ENCODE measurements at regions not wholly inside any gene's neighbourhood (a gene's known extent, or its start where the extent isn't known, plus 50 kb on each side); places are given as distances from the start of the nearest gene placed in this dataset.

DNA sequence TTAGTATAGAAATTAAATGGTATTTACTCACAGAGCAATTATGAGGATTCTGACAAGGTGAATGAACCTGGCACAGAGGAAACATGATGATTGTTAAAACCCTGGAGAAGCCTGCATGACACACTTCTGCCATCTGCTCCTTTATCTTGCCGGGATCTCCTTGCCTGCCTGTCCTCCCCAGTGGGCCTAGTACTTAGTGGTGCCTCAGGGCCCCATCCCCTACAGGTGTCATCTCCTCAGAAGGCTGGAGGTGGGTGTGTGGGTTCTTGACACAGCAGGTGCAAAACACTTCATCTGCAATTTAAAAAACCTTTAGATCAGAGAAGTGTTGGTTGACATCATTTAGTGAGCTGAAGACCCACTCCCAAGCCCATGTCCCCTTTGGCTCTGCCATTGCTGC, 261.2 kb downstream of the ADRA2A start:
- BruUV-seq (replicated peaks) = no TSS peak
- H2AFZ ChIP-seq (ENCODE audit: low read depth, low read length) = no peak overlapping the region
- no peaks in the 10 kb centered on the region for H3K36me3 ChIP-seq (ENCODE audit: control insufficient read depth in 2 of 2, extremely low read depth in 1 of 2, insufficient read depth in 2 of 2, low read length in 2 of 2)
- H3K27me3 ChIP-seq (ENCODE audit: control insufficient read depth in 2 of 2, insufficient read depth in 2 of 2, low read length in 2 of 2) = no peaks in the 10 kb centered on the region
- no peaks in the 10 kb centered on the region for H4K20me1 ChIP-seq (replicated peaks; ENCODE audit: control insufficient read depth, extremely low read depth, insufficient read depth, low read length)
- no peak overlapping the region for H3K4me2 ChIP-seq (ENCODE audit: insufficient read depth, low read length)
- H3K4me3 ChIP-seq (replicated peaks in 1 of 3; ENCODE audit: insufficient read depth in 1 of 3, low read depth in 1 of 3, low read length in 3 of 3) = no peak overlapping the region
- FAIRE-seq (no peak), DNase-seq (ENCODE audit: low read depth, low spot score) (no peak)
- no peak overlapping the region for H3K9ac ChIP-seq (replicated peaks; ENCODE audit: extremely low read depth, insufficient read depth, low read length)
- H3K27ac ChIP-seq (ENCODE audit: insufficient read depth, low read depth, low read length) = no peak overlapping the region
- no peak for TF ChIP-seq GATA2 (IDR thresholded peaks at IDR 0.05; ENCODE audit: insufficient read depth, insufficient read length, low read depth, low read length)
- TF ChIP-seq, protein P1, sequence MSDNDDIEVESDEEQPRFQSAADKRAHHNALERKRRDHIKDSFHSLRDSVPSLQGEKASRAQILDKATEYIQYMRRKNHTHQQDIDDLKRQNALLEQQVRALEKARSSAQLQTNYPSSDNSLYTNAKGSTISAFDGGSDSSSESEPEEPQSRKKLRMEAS (IDR thresholded peaks at IDR 0.05; ENCODE audit: insufficient read depth, insufficient read length) = no peak
- TF ChIP-seq, protein P2, sequence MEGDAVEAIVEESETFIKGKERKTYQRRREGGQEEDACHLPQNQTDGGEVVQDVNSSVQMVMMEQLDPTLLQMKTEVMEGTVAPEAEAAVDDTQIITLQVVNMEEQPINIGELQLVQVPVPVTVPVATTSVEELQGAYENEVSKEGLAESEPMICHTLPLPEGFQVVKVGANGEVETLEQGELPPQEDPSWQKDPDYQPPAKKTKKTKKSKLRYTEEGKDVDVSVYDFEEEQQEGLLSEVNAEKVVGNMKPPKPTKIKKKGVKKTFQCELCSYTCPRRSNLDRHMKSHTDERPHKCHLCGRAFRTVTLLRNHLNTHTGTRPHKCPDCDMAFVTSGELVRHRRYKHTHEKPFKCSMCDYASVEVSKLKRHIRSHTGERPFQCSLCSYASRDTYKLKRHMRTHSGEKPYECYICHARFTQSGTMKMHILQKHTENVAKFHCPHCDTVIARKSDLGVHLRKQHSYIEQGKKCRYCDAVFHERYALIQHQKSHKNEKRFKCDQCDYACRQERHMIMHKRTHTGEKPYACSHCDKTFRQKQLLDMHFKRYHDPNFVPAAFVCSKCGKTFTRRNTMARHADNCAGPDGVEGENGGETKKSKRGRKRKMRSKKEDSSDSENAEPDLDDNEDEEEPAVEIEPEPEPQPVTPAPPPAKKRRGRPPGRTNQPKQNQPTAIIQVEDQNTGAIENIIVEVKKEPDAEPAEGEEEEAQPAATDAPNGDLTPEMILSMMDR (IDR thresholded peaks at IDR 0.05; ENCODE audit: extremely low read depth in 1 of 2, insufficient read depth in 1 of 2, low read depth in 1 of 2, low read length in 2 of 2) = no peak
- TF ChIP-seq POLR2A (IDR thresholded peaks at IDR 0.05; ENCODE audit: low read depth, low read length) = no peak
- TF ChIP-seq JUN (IDR thresholded peaks at IDR 0.05; ENCODE audit: borderline replicate concordance, insufficient read depth, insufficient read length, low read depth) = no peak
- no peak for TF ChIP-seq POLR2AphosphoS5 (IDR thresholded peaks at IDR 0.05; ENCODE audit: insufficient read depth, low read depth, low read length)
- no peaks in the 10 kb centered on the region for H3K79me2 ChIP-seq (ENCODE audit: control insufficient read depth, insufficient read depth, low read length)
- ChIA-PET POLR2A (no interaction called here), CTCF (no interaction called here)
- peaks cover 2% of the 10 kb centered on the region for H3K9me3 ChIP-seq (replicated peaks; ENCODE audit: control insufficient read depth, insufficient read depth, low read length)
- intact Hi-C loops (cut with micrococcal nuclease) = no loop called here
- H3K9me1 ChIP-seq (replicated peaks; ENCODE audit: control insufficient read depth, extremely low read depth, insufficient read depth, low read length) = no peaks in the 10 kb centered on the region
- dilution Hi-C loops (cut with MboI; ENCODE audit: extremely low pct_ligation_motif_present, low sequenced_read_pairs) = no loop called here
- H3K4me1 ChIP-seq (ENCODE audit: control insufficient read depth, extremely low read depth, insufficient read depth, low read length) = no peaks in the 10 kb centered on the region

DNA sequence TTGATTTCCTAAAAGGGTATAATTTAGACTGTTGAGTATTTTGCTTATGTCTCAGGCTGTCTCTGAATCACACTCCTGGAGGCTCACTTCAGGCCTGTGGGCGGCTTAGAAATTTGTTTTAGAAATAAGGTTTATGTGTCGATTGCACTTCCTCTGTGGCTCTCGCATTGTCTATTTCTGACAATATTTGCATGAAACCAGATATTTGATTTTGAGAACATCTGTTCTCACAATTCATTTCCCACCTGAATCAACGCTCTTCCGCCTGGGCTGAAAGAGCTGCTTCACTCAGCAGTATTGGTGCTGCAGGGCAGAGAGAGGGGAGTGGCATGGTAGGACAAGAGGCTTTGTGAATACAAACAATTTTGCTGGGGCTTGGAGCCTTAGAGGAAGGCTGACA, 262.0 kb downstream of the ADRA2A start:
- dilution Hi-C loops (cut with MboI; ENCODE audit: extremely low pct_ligation_motif_present, low sequenced_read_pairs) = no loop called here
- Histone ChIP-seq H4K20me1 (replicated peaks; ENCODE audit: control insufficient read depth, extremely low read depth, insufficient read depth, low read length) (no peaks in the 10 kb centered on the region), H3K4me1 (ENCODE audit: control insufficient read depth, extremely low read depth, insufficient read depth, low read length) (no peaks in the 10 kb centered on the region), H3K9me1 (replicated peaks; ENCODE audit: control insufficient read depth, extremely low read depth, insufficient read depth, low read length) (no peaks in the 10 kb centered on the region), H2AFZ (ENCODE audit: low read depth, low read length) (no peak overlapping the region), H3K9me3 (replicated peaks; ENCODE audit: control insufficient read depth, insufficient read depth, low read length) (peaks cover 2% of the 10 kb centered on the region), H3K27me3 (ENCODE audit: control insufficient read depth in 2 of 2, insufficient read depth in 2 of 2, low read length in 2 of 2) (no peaks in the 10 kb centered on the region), H3K4me2 (ENCODE audit: insufficient read depth, low read length) (no peak overlapping the region), H3K27ac (ENCODE audit: insufficient read depth, low read depth, low read length) (no peak overlapping the region), H3K36me3 (ENCODE audit: control insufficient read depth in 2 of 2, extremely low read depth in 1 of 2, insufficient read depth in 2 of 2, low read length in 2 of 2) (no peaks in the 10 kb centered on the region), H3K79me2 (ENCODE audit: control insufficient read depth, insufficient read depth, low read length) (no peaks in the 10 kb centered on the region), H3K4me3 (replicated peaks in 1 of 3; ENCODE audit: insufficient read depth in 1 of 3, low read depth in 1 of 3, low read length in 3 of 3) (no peak overlapping the region), H3K9ac (replicated peaks; ENCODE audit: extremely low read depth, insufficient read depth, low read length) (no peak overlapping the region)
- CTCF ChIA-PET = no interaction called here
- TF ChIP-seq EZH2 (IDR thresholded peaks at IDR 0.05; ENCODE audit: borderline replicate concordance, low read depth, low read length, severe bottlenecking) = no peak
- TF ChIP-seq, protein P1 (IDR thresholded peaks at IDR 0.05; ENCODE audit: insufficient read depth, insufficient read length) = no peak
- TF ChIP-seq POLR2AphosphoS5 (IDR thresholded peaks at IDR 0.05; ENCODE audit: insufficient read depth, low read depth, low read length) = no peak
- no peak for TF ChIP-seq GATA2 (IDR thresholded peaks at IDR 0.05; ENCODE audit: insufficient read depth, insufficient read length, low read depth, low read length)
- no peak for TF ChIP-seq JUN (IDR thresholded peaks at IDR 0.05; ENCODE audit: borderline replicate concordance, insufficient read depth, insufficient read length, low read depth)
- no peak for TF ChIP-seq MYC (IDR thresholded peaks at IDR 0.05; ENCODE audit: low read depth, low read length)
- TF ChIP-seq, protein P2 (IDR thresholded peaks at IDR 0.05; ENCODE audit: extremely low read depth in 1 of 2, insufficient read depth in 1 of 2, low read depth in 1 of 2, low read length in 2 of 2) = no peak
- TF ChIP-seq POLR2A (IDR thresholded peaks at IDR 0.05; ENCODE audit: low read depth, low read length) = no peak
- TF ChIP-seq FOS (IDR thresholded peaks at IDR 0.05; ENCODE audit: borderline replicate concordance, insufficient read depth, low read length) = no peak
- intact Hi-C loops (cut with micrococcal nuclease) = no loop called here
- FAIRE-seq = no peak
- POLR2A ChIA-PET = no interaction called here
- DNase-seq (ENCODE audit: low read depth, low spot score) = no peak
- BruUV-seq (replicated peaks) = no TSS peak

Measured in endothelial cell of umbilical vein (primary cell).